HEK293 (cell line): ENCODE measurements at regions not wholly inside any gene's neighbourhood (a gene's known extent, or its start where the extent isn't known, plus 50 kb on each side); places are given as distances from the start of the nearest gene placed in this dataset.

Source experiments
- CTCF ChIA-PET: fragments of 350-600 bp; formaldehyde crosslinking; extraction: SDS; loops from one replicate; lab custom pipeline; 2021; ENCODE audit warnings: antibody characterized with exemption; lab: Yijun Ruan, JAX
- POLR2A ChIA-PET: fragments of 300-600 bp; formaldehyde crosslinking; extraction: SDS; loops from one replicate; lab custom pipeline; 2020; ENCODE audit warnings: antibody characterized with exemption, inconsistent platforms; lab: Yijun Ruan, JAX
- H3K27ac ChIP-seq: fragments of 200-500 bp; sonication (Bioruptor generic); 2 replicates; pipeline ENCODE4 v1.5.1; 2014; ENCODE audit warnings: low read depth, low read length, control low read depth, inconsistent platforms; ENCODE audit errors: extremely low read depth
- H3K36me3 ChIP-seq, 2 experiments: fragments of 200-500 bp in 1 of 2; sonication (Bioruptor generic) in 1 of 2; 1 replicate in 1 of 2; 2 replicates in 1 of 2; pipeline ENCODE4 v1.5.1; 2014 to 2017; ENCODE audit warnings: inconsistent platforms in 2 of 2, low read length in 2 of 2; ENCODE audit not compliant: control insufficient read depth in 2 of 2, insufficient read depth in 1 of 2
- H3K4me1 ChIP-seq: fragments of 200-500 bp; sonication (Bioruptor generic); 2 replicates; pipeline ENCODE4 v1.5.1; 2014; ENCODE audit warnings: mild to moderate bottlenecking, low read length, inconsistent platforms; ENCODE audit not compliant: control insufficient read depth, insufficient read depth
- H3K4me3 ChIP-seq: 2 replicates; pipeline ENCODE4 v1.5.1; 2011; ENCODE audit warnings: low read depth, mild to moderate bottlenecking, control low read depth, low read length, moderate library complexity
- H3K9me3 ChIP-seq: fragments of 200-500 bp; sonication (Bioruptor generic); 2 replicates; pipeline ENCODE4 v1.5.1; 2014; ENCODE audit warnings: low read depth, low read length, inconsistent platforms; ENCODE audit not compliant: control insufficient read depth, insufficient read depth
- GLIS2 ChIP-seq: fragments of 450-650 bp; formaldehyde crosslinking; IDR thresholded peaks from 2 replicates; pipeline ENCODE4 v1.5.1; 2016; ENCODE audit warnings: missing biosample characterization, missing genetic modification characterization
- KLF9 ChIP-seq: fragments of 450-650 bp; formaldehyde crosslinking; IDR thresholded peaks from 2 replicates; pipeline ENCODE4 v1.5.1; 2016; ENCODE audit warnings: missing biosample characterization, missing genetic modification characterization, low read depth
- REPIN1 ChIP-seq: fragments of 450-650 bp; formaldehyde crosslinking; IDR thresholded peaks from 2 replicates; pipeline ENCODE4 v1.5.1; 2017; ENCODE audit warnings: missing biosample characterization, missing genetic modification characterization, low read depth
- YY2 ChIP-seq: fragments of 450-650 bp; formaldehyde crosslinking; IDR thresholded peaks from 2 replicates; pipeline ENCODE4 v1.5.1; 2016; ENCODE audit warnings: missing biosample characterization, missing genetic modification characterization
- ZNF341 ChIP-seq: fragments of 450-650 bp; formaldehyde crosslinking; IDR thresholded peaks from 2 replicates; pipeline ENCODE4; 2016; ENCODE audit warnings: low read depth, missing biosample characterization, missing genetic modification characterization
- ZNF404 ChIP-seq: fragments of 450-650 bp; formaldehyde crosslinking; IDR thresholded peaks from 2 replicates; pipeline ENCODE4 v1.5.1; 2017; ENCODE audit warnings: missing biosample characterization, missing genetic modification characterization
- ZNF449 ChIP-seq: fragments of 450-650 bp; formaldehyde crosslinking; IDR thresholded peaks from 2 replicates; pipeline ENCODE4 v1.5.1; 2017; ENCODE audit warnings: missing biosample characterization, mild to moderate bottlenecking, missing genetic modification characterization, moderate library complexity
- ZNF510 ChIP-seq: fragments of 450-650 bp; formaldehyde crosslinking; IDR thresholded peaks from 2 replicates; pipeline ENCODE4 v1.5.1; 2018; ENCODE audit warnings: mild to moderate bottlenecking, missing genetic modification characterization, missing biosample characterization; ENCODE audit not compliant: insufficient replicate concordance
- ZNF514 ChIP-seq: fragments of 450-650 bp; formaldehyde crosslinking; IDR thresholded peaks from 2 replicates; pipeline ENCODE4 v1.5.1; 2016; ENCODE audit warnings: missing biosample characterization, missing genetic modification characterization
- ZNF521 ChIP-seq: fragments of 450-650 bp; formaldehyde crosslinking; IDR thresholded peaks from 2 replicates; pipeline ENCODE4 v1.5.1; 2017; ENCODE audit warnings: missing biosample characterization, mild to moderate bottlenecking, missing genetic modification characterization
- ZNF558 ChIP-seq: fragments of 450-650 bp; formaldehyde crosslinking; IDR thresholded peaks from 2 replicates; pipeline ENCODE4 v1.5.1; 2016; ENCODE audit warnings: missing biosample characterization, missing genetic modification characterization
- ZNF624 ChIP-seq: fragments of 450-650 bp; formaldehyde crosslinking; IDR thresholded peaks from 2 replicates; pipeline ENCODE4 v1.5.1; 2017; ENCODE audit warnings: missing biosample characterization, missing genetic modification characterization
- ZNF629 ChIP-seq: fragments of 450-650 bp; formaldehyde crosslinking; IDR thresholded peaks from 2 replicates; pipeline ENCODE4 v1.5.1; 2017; ENCODE audit warnings: missing biosample characterization, missing genetic modification characterization
- ZNF747 ChIP-seq: fragments of 450-650 bp; formaldehyde crosslinking; IDR thresholded peaks from 2 replicates; pipeline ENCODE4 v1.5.1; 2016; ENCODE audit warnings: missing biosample characterization, missing genetic modification characterization
- TF ChIP-seq, protein P1 (sequence below): fragments of 450-650 bp; formaldehyde crosslinking; IDR thresholded peaks from 2 replicates; pipeline ENCODE4 v1.5.1; 2016; ENCODE audit warnings: missing biosample characterization, missing genetic modification characterization
- TF ChIP-seq, protein P2 (sequence below): fragments of 450-650 bp; formaldehyde crosslinking; conservative IDR thresholded peaks from 2 replicates; pipeline ENCODE4 v1.5.1; 2016; ENCODE audit warnings: low read depth, missing biosample characterization, missing genetic modification characterization
- TF ChIP-seq, protein P3 (sequence below): fragments of 450-650 bp; formaldehyde crosslinking; IDR thresholded peaks from 2 replicates; pipeline ENCODE4 v1.5.1; 2016; ENCODE audit warnings: missing biosample characterization, missing genetic modification characterization

DNA sequence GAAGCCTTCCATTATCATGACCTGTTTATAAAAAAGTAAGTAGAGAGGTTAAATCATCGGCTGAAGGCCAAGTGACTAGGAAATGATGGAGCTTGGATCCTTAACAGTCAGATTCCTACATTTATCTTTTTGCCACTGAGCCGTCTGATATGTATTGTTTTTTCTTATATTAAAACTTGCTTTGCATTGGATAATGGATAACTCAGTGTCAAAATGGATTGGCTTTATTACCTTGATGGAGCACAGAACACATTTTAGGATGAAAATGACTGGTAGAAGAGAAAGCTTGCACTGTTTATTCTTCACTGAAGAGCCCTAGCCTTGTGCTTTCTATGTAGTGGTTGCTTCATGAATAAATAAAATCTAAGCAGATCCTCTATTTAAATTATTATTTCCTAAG is 54.2 kb upstream of the TSPAN5 start:
- no peak overlapping the region for H3K27ac ChIP-seq
- CTCF ChIA-PET, result interaction anchor here (0.6 kb wide), 1 partner anchor 1355 kb away, joined by 3 read pairs; no protein-coding TSS in a partner anchor
- POLR2A ChIA-PET, result interaction anchor here (0.6 kb wide), 1 partner anchor 217 kb away, joined by 3 read pairs; no protein-coding TSS in a partner anchor
- no peak overlapping the region for H3K4me3 ChIP-seq
- no peaks in the 10 kb centered on the region for H3K9me3 ChIP-seq
- H3K4me1 ChIP-seq, result no peaks in the 10 kb centered on the region
- no peak for TF ChIP-seq ZNF747 (tag by site-specific recombination)
- H3K36me3 ChIP-seq, result no peaks in the 10 kb centered on the region

DNA sequence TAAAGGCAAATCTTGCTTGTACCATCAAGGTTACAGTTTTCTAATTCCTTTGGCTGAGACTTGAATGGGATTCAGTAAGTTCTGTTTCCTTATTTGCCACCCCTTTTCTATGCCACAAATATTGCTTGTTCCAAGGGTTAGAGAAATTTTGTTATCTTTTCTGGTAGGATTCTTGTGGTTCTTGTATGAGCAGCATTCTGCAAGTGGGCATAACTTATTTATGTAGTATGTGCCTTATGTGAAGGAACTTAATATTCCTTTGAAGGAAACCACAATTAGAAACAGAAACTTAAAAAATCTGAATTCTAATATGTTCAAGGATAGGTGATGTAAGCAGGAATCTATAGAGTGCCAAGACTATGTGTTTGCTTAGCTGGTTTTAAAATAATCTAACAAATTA is 53.1 kb upstream of the TSPAN5 start:
- H3K4me1 ChIP-seq, result no peaks in the 10 kb centered on the region
- ChIA-PET CTCF (no interaction called here), POLR2A (no interaction called here)
- no peak overlapping the region for H3K4me3 ChIP-seq
- no peaks in the 10 kb centered on the region for H3K9me3 ChIP-seq
- TF ChIP-seq, protein P1, sequence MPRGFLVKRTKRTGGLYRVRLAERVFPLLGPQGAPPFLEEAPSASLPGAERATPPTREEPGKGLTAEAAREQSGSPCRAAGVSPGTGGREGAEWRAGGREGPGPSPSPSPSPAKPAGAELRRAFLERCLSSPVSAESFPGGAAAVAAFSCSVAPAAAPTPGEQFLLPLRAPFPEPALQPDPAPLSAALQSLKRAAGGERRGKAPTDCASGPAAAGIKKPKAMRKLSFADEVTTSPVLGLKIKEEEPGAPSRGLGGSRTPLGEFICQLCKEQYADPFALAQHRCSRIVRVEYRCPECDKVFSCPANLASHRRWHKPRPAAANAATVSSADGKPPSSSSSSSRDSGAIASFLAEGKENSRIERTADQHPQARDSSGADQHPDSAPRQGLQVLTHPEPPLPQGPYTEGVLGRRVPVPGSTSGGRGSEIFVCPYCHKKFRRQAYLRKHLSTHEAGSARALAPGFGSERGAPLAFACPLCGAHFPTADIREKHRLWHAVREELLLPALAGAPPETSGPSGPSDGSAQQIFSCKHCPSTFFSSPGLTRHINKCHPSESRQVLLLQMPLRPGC (tag by site-specific recombination), result no peak
- no peak for TF ChIP-seq KLF9 (tag by site-specific recombination)
- TF ChIP-seq GLIS2, result no peak
- TF ChIP-seq ZNF510 (tag by site-specific recombination), result no peak
- TF ChIP-seq ZNF404 (tag by site-specific recombination), result no peak
- TF ChIP-seq REPIN1 (tag by site-specific recombination), result no peak
- TF ChIP-seq ZNF514, result no peak
- no peak for TF ChIP-seq YY2
- no peak for TF ChIP-seq ZNF341 (tag by site-specific recombination)
- TF ChIP-seq, protein P2, sequence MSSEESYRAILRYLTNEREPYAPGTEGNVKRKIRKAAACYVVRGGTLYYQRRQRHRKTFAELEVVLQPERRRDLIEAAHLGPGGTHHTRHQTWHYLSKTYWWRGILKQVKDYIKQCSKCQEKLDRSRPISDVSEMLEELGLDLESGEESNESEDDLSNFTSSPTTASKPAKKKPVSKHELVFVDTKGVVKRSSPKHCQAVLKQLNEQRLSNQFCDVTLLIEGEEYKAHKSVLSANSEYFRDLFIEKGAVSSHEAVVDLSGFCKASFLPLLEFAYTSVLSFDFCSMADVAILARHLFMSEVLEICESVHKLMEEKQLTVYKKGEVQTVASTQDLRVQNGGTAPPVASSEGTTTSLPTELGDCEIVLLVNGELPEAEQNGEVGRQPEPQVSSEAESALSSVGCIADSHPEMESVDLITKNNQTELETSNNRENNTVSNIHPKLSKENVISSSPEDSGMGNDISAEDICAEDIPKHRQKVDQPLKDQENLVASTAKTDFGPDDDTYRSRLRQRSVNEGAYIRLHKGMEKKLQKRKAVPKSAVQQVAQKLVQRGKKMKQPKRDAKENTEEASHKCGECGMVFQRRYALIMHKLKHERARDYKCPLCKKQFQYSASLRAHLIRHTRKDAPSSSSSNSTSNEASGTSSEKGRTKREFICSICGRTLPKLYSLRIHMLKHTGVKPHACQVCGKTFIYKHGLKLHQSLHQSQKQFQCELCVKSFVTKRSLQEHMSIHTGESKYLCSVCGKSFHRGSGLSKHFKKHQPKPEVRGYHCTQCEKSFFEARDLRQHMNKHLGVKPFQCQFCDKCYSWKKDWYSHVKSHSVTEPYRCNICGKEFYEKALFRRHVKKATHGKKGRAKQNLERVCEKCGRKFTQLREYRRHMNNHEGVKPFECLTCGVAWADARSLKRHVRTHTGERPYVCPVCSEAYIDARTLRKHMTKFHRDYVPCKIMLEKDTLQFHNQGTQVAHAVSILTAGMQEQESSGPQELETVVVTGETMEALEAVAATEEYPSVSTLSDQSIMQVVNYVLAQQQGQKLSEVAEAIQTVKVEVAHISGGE (tag by site-specific recombination), result no peak
- TF ChIP-seq, all 188 proteins: peak for 0
- Histone ChIP-seq H3K36me3 (no peaks in the 10 kb centered on the region), H3K27ac (no peak overlapping the region)

DNA sequence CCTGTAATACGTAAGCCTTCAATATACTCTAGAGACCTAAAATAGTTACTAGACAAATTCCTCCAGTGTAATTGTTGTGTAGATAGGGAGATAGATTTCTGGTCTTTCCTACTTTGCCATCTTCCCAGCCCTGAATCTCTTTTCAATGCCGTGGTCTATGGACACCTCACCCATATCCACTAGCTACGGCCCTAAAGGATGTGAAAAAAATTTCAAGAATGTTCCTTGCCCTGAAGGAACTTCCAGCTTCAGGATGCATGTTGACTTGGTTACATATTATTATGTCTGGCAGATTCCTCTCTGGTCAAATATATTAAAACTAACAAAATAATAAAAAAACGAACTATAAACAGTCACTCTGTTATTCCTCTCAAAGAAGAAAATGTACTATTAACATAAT is 52.4 kb upstream of the TSPAN5 start:
- TF ChIP-seq ZNF629 (tag by site-specific recombination), result no peak
- TF ChIP-seq, protein P3, sequence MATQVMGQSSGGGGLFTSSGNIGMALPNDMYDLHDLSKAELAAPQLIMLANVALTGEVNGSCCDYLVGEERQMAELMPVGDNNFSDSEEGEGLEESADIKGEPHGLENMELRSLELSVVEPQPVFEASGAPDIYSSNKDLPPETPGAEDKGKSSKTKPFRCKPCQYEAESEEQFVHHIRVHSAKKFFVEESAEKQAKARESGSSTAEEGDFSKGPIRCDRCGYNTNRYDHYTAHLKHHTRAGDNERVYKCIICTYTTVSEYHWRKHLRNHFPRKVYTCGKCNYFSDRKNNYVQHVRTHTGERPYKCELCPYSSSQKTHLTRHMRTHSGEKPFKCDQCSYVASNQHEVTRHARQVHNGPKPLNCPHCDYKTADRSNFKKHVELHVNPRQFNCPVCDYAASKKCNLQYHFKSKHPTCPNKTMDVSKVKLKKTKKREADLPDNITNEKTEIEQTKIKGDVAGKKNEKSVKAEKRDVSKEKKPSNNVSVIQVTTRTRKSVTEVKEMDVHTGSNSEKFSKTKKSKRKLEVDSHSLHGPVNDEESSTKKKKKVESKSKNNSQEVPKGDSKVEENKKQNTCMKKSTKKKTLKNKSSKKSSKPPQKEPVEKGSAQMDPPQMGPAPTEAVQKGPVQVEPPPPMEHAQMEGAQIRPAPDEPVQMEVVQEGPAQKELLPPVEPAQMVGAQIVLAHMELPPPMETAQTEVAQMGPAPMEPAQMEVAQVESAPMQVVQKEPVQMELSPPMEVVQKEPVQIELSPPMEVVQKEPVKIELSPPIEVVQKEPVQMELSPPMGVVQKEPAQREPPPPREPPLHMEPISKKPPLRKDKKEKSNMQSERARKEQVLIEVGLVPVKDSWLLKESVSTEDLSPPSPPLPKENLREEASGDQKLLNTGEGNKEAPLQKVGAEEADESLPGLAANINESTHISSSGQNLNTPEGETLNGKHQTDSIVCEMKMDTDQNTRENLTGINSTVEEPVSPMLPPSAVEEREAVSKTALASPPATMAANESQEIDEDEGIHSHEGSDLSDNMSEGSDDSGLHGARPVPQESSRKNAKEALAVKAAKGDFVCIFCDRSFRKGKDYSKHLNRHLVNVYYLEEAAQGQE (tag by site-specific recombination), result no peak
- no peak for TF ChIP-seq ZNF624 (tag by site-specific recombination)
- no peak for TF ChIP-seq ZNF449 (tag by site-specific recombination)
- no peak for TF ChIP-seq ZNF521 (tag by site-specific recombination)
- TF ChIP-seq ZNF558 (tag by site-specific recombination), result no peak
- H3K4me3 ChIP-seq, result no peak overlapping the region
- ChIA-PET POLR2A (no interaction called here), CTCF (no interaction called here)
- H3K9me3 ChIP-seq, result no peaks in the 10 kb centered on the region
- H3K27ac ChIP-seq, result no peak overlapping the region
- no peaks in the 10 kb centered on the region for H3K4me1 ChIP-seq
- no peaks in the 10 kb centered on the region for H3K36me3 ChIP-seq
